Heart right ventricle (tissue), 16 donors: ENCODE measurements at regions not wholly inside any gene's neighbourhood (a gene's known extent, or its start where the extent isn't known, plus 50 kb on each side); places are given as distances from the start of the nearest gene placed in this dataset.

Source experiments
- ATAC-seq, 8 donors: fragments of 200-7000 bp; cut with Tn5 transposase; one replicate each; pipeline ENCODE4 v1.9.1; 2020; ENCODE audit warnings: mild to moderate bottlenecking in 8 of 8, moderate library complexity in 8 of 8, moderate number of reproducible peaks in 1 of 8
- DNase-seq, 2 donors: peaks; one replicate each; pipeline ENCODE4 v3.0.0-alpha.2; 2020
- H3K27ac ChIP-seq, 10 donors: fragments of 200-600 bp; sonication (generic) in 2 of 10; one replicate each; pipeline versions ENCODE4 v1.5.0 to v1.8.0; 2020 to 2022; ENCODE audit warnings: mild to moderate bottlenecking in 3 of 10
- H3K27me3 ChIP-seq, 7 donors: fragments of 200-600 bp; one replicate each; pipeline ENCODE4 v1.8.0; 2021 to 2022; ENCODE audit warnings: mild to moderate bottlenecking in 2 of 7
- H3K36me3 ChIP-seq, 9 donors: fragments of 200-600 bp; sonication (generic) in 1 of 9; one replicate each; pipeline versions ENCODE4 v1.5.0 to v1.8.0; 2020 to 2022; ENCODE audit warnings: mild to moderate bottlenecking in 2 of 9
- H3K4me1 ChIP-seq, 9 donors: fragments of 200-600 bp; sonication (generic) in 1 of 9; one replicate each; pipeline versions ENCODE4 v1.5.0 to v1.8.0; 2020 to 2022; ENCODE audit warnings: mild to moderate bottlenecking in 4 of 9
- H3K4me3 ChIP-seq, 10 donors: fragments of 200-600 bp; sonication (generic) in 2 of 10; one replicate each; pipeline versions ENCODE4 v1.5.0 to v1.8.0; 2020 to 2022; ENCODE audit warnings: mild to moderate bottlenecking in 7 of 10, moderate library complexity in 2 of 10
- H3K9me3 ChIP-seq, 11 donors: fragments of 200-600 bp in 10 of 11; sonication (generic) in 2 of 11; one replicate each; pipeline versions ENCODE4 v1.5.0 to v1.8.0; 2013 to 2022; ENCODE audit warnings: mild to moderate bottlenecking in 2 of 11, control low read depth in 1 of 11, moderate library complexity in 1 of 11
- WGBS, 2 donors: extraction: QIAGEN DNeasy Blood & Tissue Kit; methylation state at CpG; one replicate each; pipeline ENCODE4 v1.1.7; 2013; ENCODE audit warnings: inconsistent platforms in 1 of 2; 5-methylcytosine and 5-hydroxymethylcytosine counted together
- intact Hi-C, 10 donors: fragments of 100-400 bp; cut with DNase I; formaldehyde crosslinking; loops; one replicate each; pipeline versions ENCODE4 v1.11.1 to v1.14.2; 2022
- TF ChIP-seq, protein P1 (sequence below), 9 donors: fragments of 200-600 bp; sonication (generic) in 2 of 9; IDR thresholded peaks; one replicate each; pipeline versions ENCODE4 v1.5.0 to v1.8.0; 2021 to 2022; ENCODE audit warnings: antibody characterized with exemption in 9 of 9, mild to moderate bottlenecking in 5 of 9, moderate library complexity in 1 of 9
- donor health status: Arrhythmogenic right ventricular cardiomyopathy.
- donor health status: ischemic (EF 13 %, LVEDD 7.1; RV severe dilation, severe dysfunction).
- donor health status: healthy with polysubstance abuse.
- donor health status: DM: no; HTN: yes; CAD: no.
- donor health status: DM: no; HTN: no; CAD: no.
- donor health status: ischemic (EF 25% LVEDD 6.9; RV normal size, moderate dysfunction).
- donor health status: ischemic (EF 25% LVEDD 5.7; RV mildly dilated, moderate dysfunction).
- donor health status: healthy.
- donor health status: DM: yes; HTN: yes; CAD: no.
- donor health status: Ischemic cardiomyopathy.
- donor health status: ischemic (EF 35%, LVEDD 5.7; RV mildly dilated, moderate dysfunction).
- donor health status: nonischemic (EF 11% LVEDD 7.7; RV severe dilation, severe dysfunction).
- donor health status: DM: yes; HTN: yes; CAD: no.
- donor health status: PGD.
- donor health status: ischemic (EF 29% LVEDD 5.4; RV normal size, mild dysfunction).
- donor health status: nonischemic (EF 23%, LVEDD 6.1; RV moderate dilation, normal function).

DNA sequence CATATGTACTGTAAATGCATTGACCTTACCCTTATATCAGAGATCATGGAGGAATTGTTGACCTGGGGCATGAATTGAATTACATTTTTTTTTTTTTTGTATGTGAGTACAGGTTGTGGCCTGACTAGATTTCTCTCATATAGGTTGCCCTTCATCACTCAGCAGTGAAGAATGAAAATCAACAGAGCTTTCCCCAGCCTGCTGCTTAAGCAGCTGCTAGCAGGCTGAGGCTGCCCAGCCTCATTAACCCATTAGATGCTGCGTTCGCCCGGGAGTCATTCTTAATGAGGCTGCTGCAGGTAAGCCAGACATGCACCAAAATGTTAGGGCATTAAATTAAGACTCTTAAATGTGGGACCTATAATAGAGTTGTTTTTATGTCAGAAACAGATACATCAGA, 236.0 kb downstream of the ETNK1 start:
- Histone ChIP-seq H3K4me1 (no peaks in the 10 kb centered on the region), H3K9me3 (no peaks in the 10 kb centered on the region), H3K4me3 (no peak overlapping the region), H3K27ac (no peak overlapping the region), H3K36me3 (no peaks in the 10 kb centered on the region), H3K27me3 (peaks cover 0 to 4% (median 0%) of the 10 kb centered on the region in 7 donors)
- 27 to 35% methylated on average over 3 of the region's 3 CpGs for WGBS, 2 donors
- DNase-seq = no peak
- ATAC-seq = no peak
- TF ChIP-seq, protein P1, sequence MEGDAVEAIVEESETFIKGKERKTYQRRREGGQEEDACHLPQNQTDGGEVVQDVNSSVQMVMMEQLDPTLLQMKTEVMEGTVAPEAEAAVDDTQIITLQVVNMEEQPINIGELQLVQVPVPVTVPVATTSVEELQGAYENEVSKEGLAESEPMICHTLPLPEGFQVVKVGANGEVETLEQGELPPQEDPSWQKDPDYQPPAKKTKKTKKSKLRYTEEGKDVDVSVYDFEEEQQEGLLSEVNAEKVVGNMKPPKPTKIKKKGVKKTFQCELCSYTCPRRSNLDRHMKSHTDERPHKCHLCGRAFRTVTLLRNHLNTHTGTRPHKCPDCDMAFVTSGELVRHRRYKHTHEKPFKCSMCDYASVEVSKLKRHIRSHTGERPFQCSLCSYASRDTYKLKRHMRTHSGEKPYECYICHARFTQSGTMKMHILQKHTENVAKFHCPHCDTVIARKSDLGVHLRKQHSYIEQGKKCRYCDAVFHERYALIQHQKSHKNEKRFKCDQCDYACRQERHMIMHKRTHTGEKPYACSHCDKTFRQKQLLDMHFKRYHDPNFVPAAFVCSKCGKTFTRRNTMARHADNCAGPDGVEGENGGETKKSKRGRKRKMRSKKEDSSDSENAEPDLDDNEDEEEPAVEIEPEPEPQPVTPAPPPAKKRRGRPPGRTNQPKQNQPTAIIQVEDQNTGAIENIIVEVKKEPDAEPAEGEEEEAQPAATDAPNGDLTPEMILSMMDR (IDR thresholded peaks at IDR 0.05) = no peak
- intact Hi-C loops = no loop called here

GRCh38 chr12:22865822-22866221, 240.9 kb downstream of the ETNK1 start:
- H3K4me3 ChIP-seq = no peak overlapping the region
- TF ChIP-seq, protein P1 (IDR thresholded peaks at IDR 0.05) = no peak
- peaks cover 0 to 4% (median 0%) of the 10 kb centered on the region in 7 donors for H3K27me3 ChIP-seq
- DNase-seq = no peak
- H3K9me3 ChIP-seq = peaks cover 0 to 2% (median 0%) of the 10 kb centered on the region in 11 donors
- intact Hi-C loops = no loop called here
- H3K4me1 ChIP-seq = no peaks in the 10 kb centered on the region
- no peaks in the 10 kb centered on the region for H3K36me3 ChIP-seq
- H3K27ac ChIP-seq = no peak overlapping the region
- ATAC-seq = no peak
- 93 to 95% methylated on average over 6 of the region's 6 CpGs for WGBS, 2 donors

GRCh38 chr12:22866406-22866805, 241.4 kb downstream of the ETNK1 start:
- H3K9me3 ChIP-seq = peaks cover 0 to 2% (median 0%) of the 10 kb centered on the region in 11 donors
- peaks cover 0 to 4% (median 0%) of the 10 kb centered on the region in 7 donors for H3K27me3 ChIP-seq

DNA sequence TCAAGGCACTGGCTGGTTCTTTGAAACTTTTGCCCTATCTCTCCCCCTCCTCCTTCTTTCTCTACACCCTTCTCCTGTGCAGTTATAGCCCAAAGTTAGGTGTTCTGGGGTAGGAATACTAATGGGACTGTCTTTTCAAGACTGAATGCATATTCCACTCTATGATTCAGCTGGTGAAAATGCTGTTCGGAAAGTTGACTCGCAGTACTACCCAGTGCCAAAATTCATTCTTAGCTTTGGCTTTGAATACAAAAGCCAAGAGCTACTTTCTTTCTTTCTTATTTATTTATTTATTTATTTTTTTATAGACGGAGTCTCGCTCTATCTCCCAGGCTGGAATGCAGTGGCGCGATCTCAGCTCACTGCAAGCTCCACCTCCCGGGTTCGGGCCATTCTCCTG, 249.2 kb downstream of the ETNK1 start:
- 91% methylated on average over 8 of the region's 8 CpGs for WGBS, 2 donors
- TF ChIP-seq, protein P1 (IDR thresholded peaks at IDR 0.05) = no peak
- ATAC-seq = no peak
- no peak overlapping the region for H3K4me3 ChIP-seq
- no peak for DNase-seq
- H3K9me3 ChIP-seq = peaks cover 0 to 2% (median 0%) of the 10 kb centered on the region in 11 donors
- H3K4me1 ChIP-seq = no peaks in the 10 kb centered on the region
- intact Hi-C loops = no loop called here
- no peaks in the 10 kb centered on the region for H3K36me3 ChIP-seq
- H3K27ac ChIP-seq = no peak overlapping the region
- no peaks in the 10 kb centered on the region for H3K27me3 ChIP-seq

More at GRCh38 chr12:22866406-22866805, 241.4 kb downstream of the ETNK1 start:
- ATAC-seq (no peak), DNase-seq (no peak)
- intact Hi-C loops = no loop called here
- Histone ChIP-seq H3K36me3 (no peaks in the 10 kb centered on the region), H3K27ac (no peak overlapping the region), H3K4me1 (no peaks in the 10 kb centered on the region), H3K4me3 (no peak overlapping the region)
- TF ChIP-seq, protein P1 (IDR thresholded peaks at IDR 0.05) = no peak
- WGBS, 2 donors = 60 to 65% methylated on average over 1 of the region's 1 CpG
